Omental fat pad (tissue), 3 donors: ENCODE measurements at regions not wholly inside any gene's neighbourhood (a gene's known extent, or its start where the extent isn't known, plus 50 kb on each side); places are given as distances from the start of the nearest gene placed in this dataset.

ENCODE experiments used
- ATAC-seq: fragments of 150-250 bp; one replicate; pipeline ENCODE4 v1.9.1; 2016; ENCODE audit warnings: mild to moderate bottlenecking, moderate library complexity; ENCODE audit not compliant: low FRiP score
- DNase-seq: peaks from one replicate; pipeline ENCODE4 v3.0.0-alpha.2; 2019; ENCODE audit warnings: low spot score
- CTCF ChIP-seq, 3 donors: fragments of 450-650 bp; IDR thresholded peaks; one replicate each; pipeline ENCODE4 v1.5.1; 2016 to 2017; ENCODE audit warnings: antibody characterized with exemption in 3 of 3, mild to moderate bottlenecking in 3 of 3, moderate library complexity in 2 of 3

DNA sequence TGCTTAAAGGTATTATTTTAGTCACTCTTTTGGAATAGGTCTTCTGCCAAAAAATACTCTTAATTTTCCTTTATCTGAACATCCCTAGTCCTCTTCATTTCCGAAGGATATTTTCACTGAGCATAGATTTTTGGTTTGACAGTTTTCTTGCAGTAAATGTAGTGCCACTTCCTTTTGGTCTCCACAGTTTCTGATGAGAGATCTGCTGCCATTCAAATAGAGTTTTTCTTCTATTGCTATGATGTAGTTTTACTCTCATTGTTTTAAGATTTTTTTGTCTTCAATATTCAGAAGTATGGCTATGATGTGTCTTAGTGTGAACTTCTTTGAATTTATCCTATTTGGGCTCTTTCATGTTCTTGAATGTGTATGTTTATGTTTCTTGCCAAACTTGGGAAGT is 281.1 kb upstream of the SORL1-AS1 start:
- TF ChIP-seq CTCF (IDR thresholded peaks at IDR 0.05), result no peak
- DNase-seq (no peak), ATAC-seq (no peak)

- no peak for TF ChIP-seq CTCF (IDR thresholded peaks at IDR 0.05)
- ATAC-seq (no peak), DNase-seq (no peak)
Measured at GRCh38 chr11:121727942-121728341, 275.2 kb upstream of the SORL1-AS1 start.

- peak; percentile 58 for ATAC-seq
- no peak for TF ChIP-seq CTCF (IDR thresholded peaks at IDR 0.05)
- no peak for DNase-seq
Measured at GRCh38 chr11:121723246-121723741, 270.5 kb upstream of the SORL1-AS1 start.

DNA sequence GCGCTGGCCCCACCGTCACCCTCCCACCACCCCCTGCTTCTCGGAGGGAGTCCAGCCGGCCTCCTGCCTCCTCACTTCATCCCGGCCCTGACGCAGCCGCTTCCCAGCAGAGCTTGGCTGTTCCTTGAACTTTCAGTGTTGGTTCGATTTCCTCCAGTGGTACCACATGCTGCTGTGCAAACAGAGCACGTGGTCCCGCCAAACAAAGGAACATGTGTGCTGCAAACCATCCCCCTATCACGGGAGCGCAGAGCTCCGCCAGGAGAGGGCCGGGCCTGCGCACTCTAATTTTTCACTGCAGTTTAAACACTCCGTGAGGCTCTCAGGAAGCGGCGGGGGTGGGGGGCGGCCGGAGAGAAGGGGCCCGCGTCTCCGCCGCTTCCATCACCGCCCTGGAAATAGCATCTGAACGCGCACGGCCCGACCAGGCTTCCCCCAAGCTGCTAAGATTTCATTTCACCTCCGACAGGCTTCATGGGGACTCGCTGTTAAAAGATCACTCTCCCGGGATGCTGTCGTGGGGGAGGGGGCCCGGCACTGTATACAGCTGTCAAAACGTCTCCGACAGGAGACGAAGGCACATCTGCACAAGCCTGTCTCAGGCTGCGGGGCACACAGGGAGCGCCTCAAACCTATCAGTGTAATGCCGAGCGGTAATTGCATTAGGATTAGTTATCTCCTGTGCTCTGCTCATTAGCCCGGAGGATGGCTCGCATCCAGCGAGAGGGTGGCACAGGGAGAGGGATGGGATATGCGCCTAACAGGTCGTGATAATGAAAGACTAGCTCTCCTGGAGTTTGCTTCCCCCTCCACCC is 269.9 kb upstream of the SORL1-AS1 start:
- ATAC-seq (peak; percentile 72), DNase-seq (no peak)
- no peak for TF ChIP-seq CTCF (IDR thresholded peaks at IDR 0.05)

DNA sequence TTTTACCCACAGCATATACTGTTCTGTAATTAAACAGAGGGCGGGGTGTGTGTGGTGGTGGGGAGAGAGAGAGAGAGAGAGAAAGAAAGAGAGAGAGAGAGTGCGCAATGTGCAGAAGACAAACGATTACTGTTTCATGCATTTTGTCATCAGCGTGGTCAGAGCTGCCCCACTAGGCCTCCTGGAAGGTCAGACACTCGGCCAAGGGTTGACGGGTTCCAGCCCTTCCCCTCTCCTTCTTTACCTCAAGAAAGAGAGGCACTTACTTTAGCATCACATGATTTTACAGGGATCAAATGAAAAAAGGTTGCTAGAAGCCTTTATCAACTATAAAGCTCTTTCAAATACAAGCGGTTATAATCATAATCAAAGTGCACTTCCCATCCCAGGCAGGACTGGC is 269.2 kb upstream of the SORL1-AS1 start:
- no peak for TF ChIP-seq CTCF (IDR thresholded peaks at IDR 0.05)
- DNase-seq (no peak), ATAC-seq (no peak)

- no peak for TF ChIP-seq CTCF (IDR thresholded peaks at IDR 0.05)
- no peak for DNase-seq
- no peak for ATAC-seq
Measured at GRCh38 chr11:121721448-121721847, 268.7 kb upstream of the SORL1-AS1 start.

DNA sequence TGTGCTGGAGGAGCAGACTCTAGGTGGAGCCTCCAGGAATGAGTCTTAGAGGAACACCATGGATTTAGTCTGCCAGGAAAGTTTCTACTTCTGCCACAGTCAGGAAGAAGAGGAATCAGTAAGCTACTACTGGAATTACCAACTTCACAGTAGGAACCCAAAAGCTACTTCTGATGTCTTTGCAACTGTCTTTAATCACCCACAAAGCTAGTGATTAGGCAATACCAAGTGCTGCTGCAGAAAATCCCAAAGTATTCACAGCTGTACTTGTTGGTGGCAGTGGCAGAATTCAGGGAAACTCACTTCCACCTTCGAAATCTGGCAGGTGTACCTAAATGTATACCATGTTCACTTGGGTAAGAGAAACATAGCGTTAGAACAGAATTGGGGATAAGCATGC is 264.5 kb upstream of the SORL1-AS1 start:
- no peak for ATAC-seq
- DNase-seq, result no peak
- no peak for TF ChIP-seq CTCF (IDR thresholded peaks at IDR 0.05)
